ENCODE measurements at regions not wholly inside any gene's neighbourhood (a gene's known extent, or its start where the extent isn't known, plus 50 kb on each side); places are given as distances from the start of the nearest gene placed in this dataset.
"Not testable (repeated sequence)": the region's sequence is repeated elsewhere in the genome, so short reads cannot be mapped to it uniquely, and the experiment has no call there.

GRCh38 chr5:17080361-17080760 is 137.1 kb upstream of the BASP1 start:
- CTCF ChIA-PET, result no interaction called here
- Histone ChIP-seq H3K27me3 (ENCODE audit: insufficient read depth, low read length) (no peaks in the 10 kb centered on the region), H3K36me3 (ENCODE audit: control insufficient read depth in 1 of 2, insufficient read depth in 2 of 2, low read length in 2 of 2) (no peaks in the 10 kb centered on the region), H3K9me2 (ENCODE audit: insufficient read depth) (no peaks in the 10 kb centered on the region), H3K9me3 (ENCODE audit: control insufficient read depth in 1 of 2, insufficient read depth in 1 of 2, low read depth in 1 of 2, low read length in 2 of 2) (no peaks in the 10 kb centered on the region), H3K4me1 (ENCODE audit: control insufficient read depth in 1 of 2, insufficient read depth in 2 of 2, low read length in 2 of 2) (no peaks in the 10 kb centered on the region), H2AFZ (ENCODE audit: low read depth, low read length, poor library complexity, severe bottlenecking) (no peak overlapping the region), H3K27ac (ENCODE audit: low read depth, low read length) (no peak overlapping the region), H3K4me2 (ENCODE audit: low read length) (no peak overlapping the region), H3K4me3 (replicated peaks in 1 of 2; ENCODE audit: low read depth in 1 of 2, low read length in 2 of 2) (no peak overlapping the region), H3K79me2 (ENCODE audit: insufficient read depth, low read length) (no peaks in the 10 kb centered on the region), H3K9ac (ENCODE audit: low read length) (no peak overlapping the region), H4K20me1 (ENCODE audit: insufficient read depth) (no peaks in the 10 kb centered on the region)
- intact Hi-C loops (cut with micrococcal nuclease), result no loop called here
- BruUV-seq (replicated peaks), result no TSS peak
- ATAC-seq (no peak), DNase-seq (ENCODE audit: low read depth, low spot score) (no peak)
- POLR2A ChIA-PET, result no interaction called here
- TF ChIP-seq SRF (IDR thresholded peaks at IDR 0.05; ENCODE audit: low read depth), result no peak
- TF ChIP-seq YY1 (IDR thresholded peaks at IDR 0.05; ENCODE audit: extremely low read depth, insufficient replicate concordance, low read depth, low read length), result no peak
- no peak for TF ChIP-seq RAD21 (IDR thresholded peaks at IDR 0.05; ENCODE audit: low read depth)
- TF ChIP-seq, protein P1, sequence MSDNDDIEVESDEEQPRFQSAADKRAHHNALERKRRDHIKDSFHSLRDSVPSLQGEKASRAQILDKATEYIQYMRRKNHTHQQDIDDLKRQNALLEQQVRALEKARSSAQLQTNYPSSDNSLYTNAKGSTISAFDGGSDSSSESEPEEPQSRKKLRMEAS (IDR thresholded peaks at IDR 0.05), result no peak
- TF ChIP-seq SP1 (IDR thresholded peaks at IDR 0.05; ENCODE audit: low read depth), result no peak
- TF ChIP-seq EZH2phosphoT487 (IDR thresholded peaks at IDR 0.05; ENCODE audit: borderline replicate concordance), result no peak
- RAD21 ChIA-PET (ENCODE audit: low non-redundant PET in 1 of 2, low total read pairs in 2 of 2, uncharacterized antibody in 2 of 2, unreplicated experiment in 2 of 2), result no interaction called here

DNA sequence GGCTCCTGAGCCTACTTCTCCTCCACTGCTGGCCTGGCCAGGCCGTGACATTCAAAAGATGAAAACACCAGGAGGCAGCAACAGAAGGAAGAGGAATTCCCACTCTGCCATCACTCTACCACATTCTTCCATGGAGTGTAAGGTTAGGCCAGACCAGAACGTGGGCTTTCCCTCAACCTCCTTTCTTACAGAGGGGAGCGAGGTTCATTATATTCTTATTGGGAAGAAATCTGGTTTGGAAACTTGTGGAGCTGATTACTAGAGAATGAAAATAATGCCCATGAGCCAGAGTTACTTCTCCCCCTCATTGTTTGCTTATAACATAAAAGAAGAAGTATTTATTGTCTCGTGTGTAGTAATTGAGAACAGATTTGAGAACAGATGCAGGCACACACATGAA is 136.3 kb upstream of the BASP1 start:
- ATAC-seq (no peak), DNase-seq (ENCODE audit: low read depth, low spot score) (no peak)
- H4K20me1 ChIP-seq (ENCODE audit: insufficient read depth), result no peaks in the 10 kb centered on the region
- no peaks in the 10 kb centered on the region for H3K79me2 ChIP-seq (ENCODE audit: insufficient read depth, low read length)
- CTCF ChIA-PET, result no interaction called here
- intact Hi-C loops (cut with micrococcal nuclease), result no loop called here
- H3K27ac ChIP-seq (ENCODE audit: low read depth, low read length), result no peak overlapping the region
- RAD21 ChIA-PET (ENCODE audit: low non-redundant PET in 1 of 2, low total read pairs in 2 of 2, uncharacterized antibody in 2 of 2, unreplicated experiment in 2 of 2), result no interaction called here
- H3K9ac ChIP-seq (ENCODE audit: low read length), result no peak overlapping the region
- no peak overlapping the region for H3K4me3 ChIP-seq (replicated peaks in 1 of 2; ENCODE audit: low read depth in 1 of 2, low read length in 2 of 2)
- no peaks in the 10 kb centered on the region for H3K4me1 ChIP-seq (ENCODE audit: control insufficient read depth in 1 of 2, insufficient read depth in 2 of 2, low read length in 2 of 2)
- H3K9me3 ChIP-seq (ENCODE audit: control insufficient read depth in 1 of 2, insufficient read depth in 1 of 2, low read depth in 1 of 2, low read length in 2 of 2), result no peaks in the 10 kb centered on the region
- H3K36me3 ChIP-seq (ENCODE audit: control insufficient read depth in 1 of 2, insufficient read depth in 2 of 2, low read length in 2 of 2), result no peaks in the 10 kb centered on the region
- no peaks in the 10 kb centered on the region for H3K9me2 ChIP-seq (ENCODE audit: insufficient read depth)
- BruUV-seq (replicated peaks), result no TSS peak
- POLR2A ChIA-PET, result no interaction called here
- no peaks in the 10 kb centered on the region for H3K27me3 ChIP-seq (ENCODE audit: insufficient read depth, low read length)
- H2AFZ ChIP-seq (ENCODE audit: low read depth, low read length, poor library complexity, severe bottlenecking), result no peak overlapping the region
- TF ChIP-seq TCF7L2 (IDR thresholded peaks at IDR 0.05; ENCODE audit: borderline replicate concordance, extremely low read depth, insufficient read depth, insufficient read length), result no peak
- H3K4me2 ChIP-seq (ENCODE audit: low read length), result no peak overlapping the region

- H3K9me2 ChIP-seq (ENCODE audit: insufficient read depth); H3K27ac ChIP-seq (ENCODE audit: low read depth, low read length); H2AFZ ChIP-seq (ENCODE audit: low read depth, low read length, poor library complexity, severe bottlenecking); H3K36me3 ChIP-seq (ENCODE audit: control insufficient read depth in 1 of 2, insufficient read depth in 2 of 2, low read length in 2 of 2); H3K4me1 ChIP-seq (ENCODE audit: control insufficient read depth in 1 of 2, insufficient read depth in 2 of 2, low read length in 2 of 2); ATAC-seq; H3K4me3 ChIP-seq (replicated peaks in 1 of 2; ENCODE audit: low read depth in 1 of 2, low read length in 2 of 2); POLR2A ChIA-PET; H4K20me1 ChIP-seq (ENCODE audit: insufficient read depth); H3K27me3 ChIP-seq (ENCODE audit: insufficient read depth, low read length); H3K79me2 ChIP-seq (ENCODE audit: insufficient read depth, low read length); intact Hi-C loops (cut with micrococcal nuclease); DNase-seq (ENCODE audit: low read depth, low spot score); BruUV-seq (replicated peaks); RAD21 ChIA-PET (ENCODE audit: low non-redundant PET in 1 of 2, low total read pairs in 2 of 2, uncharacterized antibody in 2 of 2, unreplicated experiment in 2 of 2); H3K4me2 ChIP-seq (ENCODE audit: low read length); H3K9me3 ChIP-seq (ENCODE audit: control insufficient read depth in 1 of 2, insufficient read depth in 1 of 2, low read depth in 1 of 2, low read length in 2 of 2); H3K9ac ChIP-seq (ENCODE audit: low read length): not testable (repeated sequence)
- CTCF ChIA-PET, result interaction anchor here (1.9 kb wide), 1 partner anchor 49 kb away, joined by 4 read pairs; no protein-coding TSS in a partner anchor
Observed at GRCh38 chr5:17083276-17083675, 134.2 kb upstream of the BASP1 start.
